Testis (tissue), 2 donors: ENCODE measurements at regions not wholly inside any gene's neighbourhood (a gene's known extent, or its start where the extent isn't known, plus 50 kb on each side); places are given as distances from the start of the nearest gene placed in this dataset.

Source experiments
- DNase-seq: peaks from one replicate; pipeline ENCODE4 v3.0.0-alpha.2; 2019
- H3K27ac ChIP-seq, 2 donors: fragments of 200-600 bp; sonication (generic); one replicate each; pipeline ENCODE4 v1.5.1; 2019
- H3K27me3 ChIP-seq: fragments of 200-600 bp; sonication (generic); one replicate; pipeline ENCODE4 v1.5.1; 2019
- H3K36me3 ChIP-seq: fragments of 200-600 bp; sonication (generic); one replicate; pipeline ENCODE4 v1.5.1; 2017; ENCODE audit warnings: low read depth; ENCODE audit errors: missing control alignments
- H3K4me1 ChIP-seq: fragments of 200-600 bp; sonication (generic); one replicate; pipeline ENCODE4 v1.5.1; 2019
- H3K4me3 ChIP-seq, 2 donors: fragments of 200-600 bp; sonication (generic); one replicate each; pipeline ENCODE4 v1.5.1; 2017 to 2019
- H3K9me3 ChIP-seq: fragments of 200-600 bp; sonication (generic); one replicate; pipeline ENCODE4 v1.5.1; 2017
- CTCF ChIP-seq, 3 experiments: fragments of 450-650 bp in 2 of 3; fragments of 200-600 bp in 1 of 3; sonication (generic) in 1 of 3; IDR thresholded peaks; one replicate each; pipeline ENCODE4 v1.5.1; 2016 to 2019; ENCODE audit warnings: antibody characterized with exemption in 3 of 3, mild to moderate bottlenecking in 2 of 3, moderate library complexity in 1 of 3
- POLR2A ChIP-seq: fragments of 450-650 bp; IDR thresholded peaks from one replicate; pipeline ENCODE4 v1.6.1; 2017; ENCODE audit warnings: antibody characterized with exemption, mild to moderate bottlenecking, moderate library complexity
- WGBS, 2 donors: methylation state at CpG; one replicate each; pipeline ENCODE4 v1.1.5; 2018; 5-methylcytosine and 5-hydroxymethylcytosine counted together
- intact Hi-C: fragments of 100-400 bp; cut with DNase I; formaldehyde crosslinking; loops from one replicate; pipeline ENCODE4 v1.15.1; 2023; ENCODE audit warnings: low total_unique reads

- no peak for DNase-seq
- Histone ChIP-seq H3K27ac (no peak overlapping the region), H3K9me3 (no peaks in the 10 kb centered on the region), H3K4me3 (no peak overlapping the region), H3K36me3 (no peaks in the 10 kb centered on the region), H3K4me1 (peaks cover 33% of the 10 kb centered on the region), H3K27me3 (no peaks in the 10 kb centered on the region)
- intact Hi-C loops: no loop called here
- TF ChIP-seq POLR2A: no peak
- no peak for TF ChIP-seq CTCF (IDR thresholded peaks at IDR 0.05)
- WGBS, 2 donors: 93 to 94% methylated on average over 9 of the region's 9 CpGs
Measured at GRCh38 chr14:76930549-76930948, 98.0 kb downstream of the IRF2BPL start.

DNA sequence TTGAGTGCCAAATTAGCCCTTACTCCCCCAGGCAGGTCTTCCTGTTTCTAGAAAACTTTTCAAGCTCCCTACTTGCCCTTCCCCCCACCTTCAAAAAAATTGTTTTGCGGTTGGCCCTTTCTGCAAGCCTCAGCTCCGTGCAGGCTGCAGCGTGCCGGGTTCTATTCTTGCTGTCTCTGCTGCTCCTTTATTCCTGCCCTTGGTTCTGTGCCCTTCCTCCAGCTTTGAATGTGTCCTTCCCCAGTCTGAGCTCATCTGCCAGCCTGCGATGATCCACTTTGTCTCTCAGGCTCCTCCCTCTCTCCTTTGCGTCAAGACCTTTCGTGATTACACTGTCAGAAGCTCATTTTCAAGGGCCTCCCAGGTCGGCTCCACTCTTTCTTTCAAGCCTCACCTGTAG is 98.6 kb downstream of the IRF2BPL start:
- Histone ChIP-seq H3K9me3 (no peaks in the 10 kb centered on the region), H3K36me3 (no peaks in the 10 kb centered on the region), H3K4me1 (peaks cover 37% of the 10 kb centered on the region), H3K27ac (peak overlapping the region in 1 of 2 donors; percentile 57), H3K27me3 (no peaks in the 10 kb centered on the region), H3K4me3 (no peak overlapping the region)
- 42 to 61% methylated on average over 8 of the region's 8 CpGs for WGBS, 2 donors
- DNase-seq: peak; percentile 68
- intact Hi-C loops: no loop called here
- TF ChIP-seq POLR2A: no peak
- TF ChIP-seq CTCF (IDR thresholded peaks at IDR 0.05): no peak

- Histone ChIP-seq H3K4me3 (no peak overlapping the region), H3K27me3 (no peaks in the 10 kb centered on the region), H3K27ac (peak overlapping the region; percentile 57 to 68), H3K36me3 (no peaks in the 10 kb centered on the region), H3K9me3 (no peaks in the 10 kb centered on the region), H3K4me1 (peaks cover 55% of the 10 kb centered on the region)
- peak; percentile 57 for DNase-seq
- intact Hi-C loops: no loop called here
- no peak for TF ChIP-seq CTCF (IDR thresholded peaks at IDR 0.05)
- TF ChIP-seq POLR2A: no peak
- WGBS, 2 donors: 42 to 60% methylated on average over 8 of the region's 8 CpGs
Measured at GRCh38 chr14:76927971-76928700, 100.4 kb downstream of the IRF2BPL start.

DNA sequence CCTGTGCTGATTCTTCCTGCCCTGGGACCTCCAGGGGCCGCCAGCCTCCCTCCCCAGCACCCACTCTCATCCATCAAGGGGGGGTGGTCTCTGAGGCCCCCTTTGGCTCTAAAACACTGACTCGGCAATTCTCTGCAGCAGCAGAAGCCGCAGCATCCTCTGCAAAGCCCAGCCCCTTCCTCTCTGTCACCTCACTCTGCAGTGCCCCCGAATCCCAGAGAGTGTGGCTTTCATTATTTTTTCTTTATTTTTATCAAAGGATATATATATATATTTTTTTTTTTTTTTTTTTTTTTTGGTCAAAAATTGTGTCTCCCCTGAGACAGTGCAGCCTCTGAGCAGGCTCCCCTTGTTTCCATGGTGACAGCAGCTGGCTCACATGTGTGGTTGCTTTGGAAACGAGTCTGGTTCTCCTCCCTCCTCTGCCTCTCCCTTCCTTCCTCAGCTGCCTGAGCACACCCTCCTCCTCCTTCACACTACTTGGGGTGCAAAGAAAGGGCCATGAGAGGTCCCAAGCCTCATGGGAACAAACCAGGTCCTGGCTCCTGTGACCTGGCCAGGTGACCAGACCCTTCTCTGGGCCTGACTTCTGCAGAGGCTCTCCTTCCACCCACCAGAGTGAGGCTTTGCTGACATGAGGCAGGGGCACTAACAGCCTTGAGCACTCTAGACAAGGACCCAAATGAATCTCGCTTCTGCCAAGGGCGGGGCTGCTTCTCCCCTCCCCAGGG is 100.5 kb downstream of the LRRC74A start:
- Histone ChIP-seq H3K27me3 (no peaks in the 10 kb centered on the region), H3K4me1 (peaks cover 61% of the 10 kb centered on the region), H3K27ac (peak overlapping the region in 1 of 2 donors; percentile 57), H3K9me3 (no peaks in the 10 kb centered on the region), H3K4me3 (no peak overlapping the region), H3K36me3 (no peaks in the 10 kb centered on the region)
- 49 to 60% methylated on average over 6 to 7 of the region's 7 CpGs for WGBS, 2 donors
- intact Hi-C loops: no loop called here
- TF ChIP-seq POLR2A (no peak), CTCF (IDR thresholded peaks at IDR 0.05) (no peak)
- DNase-seq: peak; percentile 85
